OCI-LY7 (cell line): ENCODE measurements at regions not wholly inside any gene's neighbourhood (a gene's known extent, or its start where the extent isn't known, plus 50 kb on each side); places are given as distances from the start of the nearest gene placed in this dataset.

ENCODE experiments used
- CTCF ChIP-seq: fragments of 200-600 bp; sonication (generic); conservative IDR thresholded peaks from 2 replicates; pipeline ENCODE4 v1.5.1; 2014; ENCODE audit warnings: mild to moderate bottlenecking, antibody characterized with exemption, low read length, moderate library complexity, mixed read lengths
- EZH2phosphoT487 ChIP-seq: fragments of 200-600 bp; sonication (generic); IDR thresholded peaks from 2 replicates; pipeline ENCODE4 v1.6.1; 2018; ENCODE audit warnings: low read depth, borderline replicate concordance, mild to moderate bottlenecking, mixed run types, antibody characterized with exemption, low read length, moderate library complexity, mixed read lengths

- TF ChIP-seq CTCF: no peak
- no peak for TF ChIP-seq EZH2phosphoT487
These were observed 463.5 kb upstream of the NETO1 start for GRCh38 chr18:73331212-73331772.
